ENCODE measurements at regions not wholly inside any gene's neighbourhood (a gene's known extent, or its start where the extent isn't known, plus 50 kb on each side); places are given as distances from the start of the nearest gene placed in this dataset.
"Not testable (repeated sequence)": the region's sequence is repeated elsewhere in the genome, so short reads cannot be mapped to it uniquely, and the experiment has no call there.

- Histone ChIP-seq H3K36me3 (ENCODE audit: insufficient read depth, low read length) (no peaks in the 10 kb centered on the region), H3K4me1 (ENCODE audit: control insufficient read depth, insufficient read depth, low read length, unreplicated experiment) (peaks cover 13% of the 10 kb centered on the region), H3K79me2 (ENCODE audit: control insufficient read depth, insufficient read depth, low read length, unreplicated experiment) (no peaks in the 10 kb centered on the region), H2AFZ (ENCODE audit: low read length, unreplicated experiment) (no peak overlapping the region), H3K27me3 (ENCODE audit: insufficient read depth, low read length) (no peaks in the 10 kb centered on the region), H3K27ac (ENCODE audit: low read depth, low read length) (no peak overlapping the region), H3K4me3 (ENCODE audit: low read depth, low read length) (no peak overlapping the region)
These were observed 194.4 kb downstream of the TMA16 start for GRCh38 chr4:163688856-163689255.

- Histone ChIP-seq H3K4me1 (ENCODE audit: control insufficient read depth, insufficient read depth, low read length, unreplicated experiment) (peaks cover 22% of the 10 kb centered on the region), H2AFZ (ENCODE audit: low read length, unreplicated experiment) (no peak overlapping the region), H3K4me3 (ENCODE audit: low read depth, low read length) (peak overlapping the region; percentile 14; the same call in 1 of the 2 replicates), H3K36me3 (ENCODE audit: insufficient read depth, low read length) (no peaks in the 10 kb centered on the region), H3K79me2 (ENCODE audit: control insufficient read depth, insufficient read depth, low read length, unreplicated experiment) (no peaks in the 10 kb centered on the region), H3K27me3 (ENCODE audit: insufficient read depth, low read length) (no peaks in the 10 kb centered on the region), H3K27ac (ENCODE audit: low read depth, low read length) (peak overlapping the region; percentile 45)
These were observed 198.7 kb downstream of the TMA16 start for GRCh38 chr4:163693211-163693610.

- H3K27me3 ChIP-seq (ENCODE audit: insufficient read depth, low read length): no peaks in the 10 kb centered on the region
- peaks cover 22% of the 10 kb centered on the region for H3K4me1 ChIP-seq (ENCODE audit: control insufficient read depth, insufficient read depth, low read length, unreplicated experiment)
- no peaks in the 10 kb centered on the region for H3K79me2 ChIP-seq (ENCODE audit: control insufficient read depth, insufficient read depth, low read length, unreplicated experiment)
- H2AFZ ChIP-seq (ENCODE audit: low read length, unreplicated experiment): no peak overlapping the region
- H3K27ac ChIP-seq (ENCODE audit: low read depth, low read length): peak overlapping the region; percentile 57
- H3K36me3 ChIP-seq (ENCODE audit: insufficient read depth, low read length): no peaks in the 10 kb centered on the region
- H3K4me3 ChIP-seq (ENCODE audit: low read depth, low read length): peak overlapping the region; percentile 14; the same call in 1 of the 2 replicates
These were observed 199.3 kb downstream of the TMA16 start for GRCh38 chr4:163693776-163694175.

- Histone ChIP-seq H2AFZ (ENCODE audit: low read length, unreplicated experiment) (no peak overlapping the region), H3K79me2 (ENCODE audit: control insufficient read depth, insufficient read depth, low read length, unreplicated experiment) (no peaks in the 10 kb centered on the region), H3K4me3 (ENCODE audit: low read depth, low read length) (peak overlapping the region; percentile 14; the same call in 1 of the 2 replicates), H3K36me3 (ENCODE audit: insufficient read depth, low read length) (no peaks in the 10 kb centered on the region), H3K27me3 (ENCODE audit: insufficient read depth, low read length) (no peaks in the 10 kb centered on the region), H3K4me1 (ENCODE audit: control insufficient read depth, insufficient read depth, low read length, unreplicated experiment) (peaks cover 22% of the 10 kb centered on the region), H3K27ac (ENCODE audit: low read depth, low read length) (peak overlapping the region; percentile 57)
These were observed 199.9 kb downstream of the TMA16 start for GRCh38 chr4:163694385-163694784.

GRCh38 chr4:163697121-163697520 lies 202.6 kb downstream of the TMA16 start:
- peaks cover 22% of the 10 kb centered on the region for H3K4me1 ChIP-seq (ENCODE audit: control insufficient read depth, insufficient read depth, low read length, unreplicated experiment)
- no peak overlapping the region for H3K27ac ChIP-seq (ENCODE audit: low read depth, low read length)
- no peaks in the 10 kb centered on the region for H3K79me2 ChIP-seq (ENCODE audit: control insufficient read depth, insufficient read depth, low read length, unreplicated experiment)
- H3K4me3 ChIP-seq (ENCODE audit: low read depth, low read length): no peak overlapping the region
- no peaks in the 10 kb centered on the region for H3K27me3 ChIP-seq (ENCODE audit: insufficient read depth, low read length)
- H3K36me3 ChIP-seq (ENCODE audit: insufficient read depth, low read length): no peaks in the 10 kb centered on the region
- H2AFZ ChIP-seq (ENCODE audit: low read length, unreplicated experiment): no peak overlapping the region

- not testable (repeated sequence) for H2AFZ ChIP-seq (ENCODE audit: low read length, unreplicated experiment); H3K4me3 ChIP-seq (ENCODE audit: low read depth, low read length); H3K79me2 ChIP-seq (ENCODE audit: control insufficient read depth, insufficient read depth, low read length, unreplicated experiment); H3K4me1 ChIP-seq (ENCODE audit: control insufficient read depth, insufficient read depth, low read length, unreplicated experiment); H3K36me3 ChIP-seq (ENCODE audit: insufficient read depth, low read length); H3K27ac ChIP-seq (ENCODE audit: low read depth, low read length); H3K27me3 ChIP-seq (ENCODE audit: insufficient read depth, low read length)
These were observed 205.9 kb downstream of the TMA16 start for GRCh38 chr4:163700383-163700782.

- Histone ChIP-seq H2AFZ (ENCODE audit: low read length, unreplicated experiment) (no peak overlapping the region), H3K27ac (ENCODE audit: low read depth, low read length) (no peak overlapping the region)
These were observed 207.4 kb downstream of the TMA16 start for GRCh38 chr4:163701916-163702315.

GRCh38 chr4:163702736-163703135 lies 208.2 kb downstream of the TMA16 start:
- H2AFZ ChIP-seq (ENCODE audit: low read length, unreplicated experiment): no peak overlapping the region
- no peak overlapping the region for H3K27ac ChIP-seq (ENCODE audit: low read depth, low read length)
- no peak overlapping the region for H3K4me3 ChIP-seq (ENCODE audit: low read depth, low read length)
- H3K36me3 ChIP-seq (ENCODE audit: insufficient read depth, low read length): no peaks in the 10 kb centered on the region
- H3K4me1 ChIP-seq (ENCODE audit: control insufficient read depth, insufficient read depth, low read length, unreplicated experiment): no peaks in the 10 kb centered on the region
- no peaks in the 10 kb centered on the region for H3K79me2 ChIP-seq (ENCODE audit: control insufficient read depth, insufficient read depth, low read length, unreplicated experiment)
- H3K27me3 ChIP-seq (ENCODE audit: insufficient read depth, low read length): no peaks in the 10 kb centered on the region

More at GRCh38 chr4:163701916-163702315, 207.4 kb downstream of the TMA16 start:
- H3K4me1 ChIP-seq (ENCODE audit: control insufficient read depth, insufficient read depth, low read length, unreplicated experiment): no peaks in the 10 kb centered on the region
- no peak overlapping the region for H3K4me3 ChIP-seq (ENCODE audit: low read depth, low read length)
- no peaks in the 10 kb centered on the region for H3K79me2 ChIP-seq (ENCODE audit: control insufficient read depth, insufficient read depth, low read length, unreplicated experiment)
- no peaks in the 10 kb centered on the region for H3K36me3 ChIP-seq (ENCODE audit: insufficient read depth, low read length)
- H3K27me3 ChIP-seq (ENCODE audit: insufficient read depth, low read length): no peaks in the 10 kb centered on the region

GRCh38 chr4:163703251-163703650 lies 208.8 kb downstream of the TMA16 start:
- no peak overlapping the region for H2AFZ ChIP-seq (ENCODE audit: low read length, unreplicated experiment)
- H3K79me2 ChIP-seq (ENCODE audit: control insufficient read depth, insufficient read depth, low read length, unreplicated experiment): no peaks in the 10 kb centered on the region
- H3K27ac ChIP-seq (ENCODE audit: low read depth, low read length): no peak overlapping the region
- no peak overlapping the region for H3K4me3 ChIP-seq (ENCODE audit: low read depth, low read length)
- no peaks in the 10 kb centered on the region for H3K36me3 ChIP-seq (ENCODE audit: insufficient read depth, low read length)
- H3K4me1 ChIP-seq (ENCODE audit: control insufficient read depth, insufficient read depth, low read length, unreplicated experiment): no peaks in the 10 kb centered on the region
- no peaks in the 10 kb centered on the region for H3K27me3 ChIP-seq (ENCODE audit: insufficient read depth, low read length)

- no peak overlapping the region for H3K4me3 ChIP-seq (ENCODE audit: low read depth, low read length)
- no peaks in the 10 kb centered on the region for H3K36me3 ChIP-seq (ENCODE audit: insufficient read depth, low read length)
- H3K79me2 ChIP-seq (ENCODE audit: control insufficient read depth, insufficient read depth, low read length, unreplicated experiment): no peaks in the 10 kb centered on the region
- H3K27ac ChIP-seq (ENCODE audit: low read depth, low read length): no peak overlapping the region
- H3K4me1 ChIP-seq (ENCODE audit: control insufficient read depth, insufficient read depth, low read length, unreplicated experiment): no peaks in the 10 kb centered on the region
- no peak overlapping the region for H2AFZ ChIP-seq (ENCODE audit: low read length, unreplicated experiment)
- H3K27me3 ChIP-seq (ENCODE audit: insufficient read depth, low read length): no peaks in the 10 kb centered on the region
These were observed 213.4 kb downstream of the TMA16 start for GRCh38 chr4:163707873-163708272.

- H3K79me2 ChIP-seq (ENCODE audit: control insufficient read depth, insufficient read depth, low read length, unreplicated experiment): no peaks in the 10 kb centered on the region
- no peaks in the 10 kb centered on the region for H3K36me3 ChIP-seq (ENCODE audit: insufficient read depth, low read length)
- H3K4me1 ChIP-seq (ENCODE audit: control insufficient read depth, insufficient read depth, low read length, unreplicated experiment): no peaks in the 10 kb centered on the region
- no peak overlapping the region for H3K4me3 ChIP-seq (ENCODE audit: low read depth, low read length)
- no peak overlapping the region for H2AFZ ChIP-seq (ENCODE audit: low read length, unreplicated experiment)
- H3K27me3 ChIP-seq (ENCODE audit: insufficient read depth, low read length): no peaks in the 10 kb centered on the region
- no peak overlapping the region for H3K27ac ChIP-seq (ENCODE audit: low read depth, low read length)
These were observed 215.1 kb downstream of the TMA16 start for GRCh38 chr4:163709601-163710000.

Data from ACC112 (cell line).